ENCODE measurements at regions not wholly inside any gene's neighbourhood (a gene's known extent, or its start where the extent isn't known, plus 50 kb on each side); places are given as distances from the start of the nearest gene placed in this dataset.
"Not testable (repeated sequence)": the region's sequence is repeated elsewhere in the genome, so short reads cannot be mapped to it uniquely, and the experiment has no call there.

- TF ChIP-seq CTCF (conservative IDR thresholded peaks at IDR 0.05), result no peak
- H3K27ac ChIP-seq, result no peak overlapping the region
Measured at GRCh38 chr1:79726321-79726720, 719.8 kb upstream of the ADGRL4 start.

GRCh38 chr1:79716447-79716846, 709.9 kb upstream of the ADGRL4 start:
- no peak overlapping the region for H3K27ac ChIP-seq
- no peak for TF ChIP-seq CTCF (conservative IDR thresholded peaks at IDR 0.05)

- no peak overlapping the region for H3K27ac ChIP-seq
- no peak for TF ChIP-seq CTCF (conservative IDR thresholded peaks at IDR 0.05)
Measured at GRCh38 chr1:79714664-79715063, 708.1 kb upstream of the ADGRL4 start.

GRCh38 chr1:79711001-79711431, 704.5 kb upstream of the ADGRL4 start:
- no peak overlapping the region for H3K27ac ChIP-seq
- no peak for TF ChIP-seq CTCF (conservative IDR thresholded peaks at IDR 0.05)

- no peak for TF ChIP-seq CTCF (conservative IDR thresholded peaks at IDR 0.05)
- no peak overlapping the region for H3K27ac ChIP-seq
Measured at GRCh38 chr1:79708646-79709265, 702.2 kb upstream of the ADGRL4 start.

- no peak overlapping the region for H3K27ac ChIP-seq
- TF ChIP-seq CTCF (conservative IDR thresholded peaks at IDR 0.05), result no peak
Measured at GRCh38 chr1:79705218-79705617, 698.7 kb upstream of the ADGRL4 start.

GRCh38 chr1:79704067-79704466, 697.5 kb upstream of the ADGRL4 start:
- TF ChIP-seq CTCF (conservative IDR thresholded peaks at IDR 0.05), result no peak
- no peak overlapping the region for H3K27ac ChIP-seq

GRCh38 chr1:79702336-79702999, 695.9 kb upstream of the ADGRL4 start:
- not testable (repeated sequence) for H3K27ac ChIP-seq
